BLaER1 treated with 17β-estradiol and CSF1 and Interleukin-3, amounts not matched to agents 10 nM and 100 nM (cell line): ENCODE measurements at regions not wholly inside any gene's neighbourhood (a gene's known extent, or its start where the extent isn't known, plus 50 kb on each side); places are given as distances from the start of the nearest gene placed in this dataset.

ENCODE experiments used
- H3K27ac ChIP-seq, 11 experiments: shearing (Covaris generic); formaldehyde crosslinking; 2 replicates each; pipeline ENCODE4 v1.8.1; 2022
- H3K27me3 ChIP-seq, 11 experiments: shearing (Covaris generic); formaldehyde crosslinking; 2 replicates each; pipeline ENCODE4 v1.8.1; 2022
- H3K36me3 ChIP-seq, 11 experiments: shearing (Covaris generic); formaldehyde crosslinking; 2 replicates each; pipeline ENCODE4 v1.8.1; 2022
- H3K4me1 ChIP-seq, 10 experiments: shearing (Covaris generic); formaldehyde crosslinking; 2 replicates each; pipeline ENCODE4 v1.8.1; 2022
- H3K4me2 ChIP-seq, 11 experiments: shearing (Covaris generic); formaldehyde crosslinking; 2 replicates each; pipeline ENCODE4 v1.8.1; 2022
- H3K4me3 ChIP-seq, 10 experiments: shearing (Covaris generic); formaldehyde crosslinking; 2 replicates each; pipeline ENCODE4 v1.8.1; 2022
- H3K9ac ChIP-seq, 11 experiments: shearing (Covaris generic); formaldehyde crosslinking; 2 replicates each; pipeline ENCODE4 v1.8.1; 2022
- H3K9me3 ChIP-seq, 11 experiments: shearing (Covaris generic); formaldehyde crosslinking; replicated peaks in 1 of 11; 2 replicates each; pipeline ENCODE4 v1.8.1; 2022
- H4K20me1 ChIP-seq, 11 experiments: shearing (Covaris generic); formaldehyde crosslinking; 2 replicates each; pipeline ENCODE4 v1.8.1; 2022
- Cebpa-rat ChIP-seq, 11 experiments: shearing (Covaris generic); IDR thresholded peaks; 2 replicates each; pipeline ENCODE4 v1.8.1; 2022

GRCh38 chr2:237271698-237272652 lies 142.0 kb downstream of the COL6A3 start:
- Histone ChIP-seq H3K27ac (no peak overlapping the region), H3K27me3 (no peaks in the 10 kb centered on the region), H3K9ac (no peak overlapping the region), H3K4me2 (no peak overlapping the region), H3K9me3 (peaks cover 0 to 7% (median 0%) of the 10 kb centered on the region in 11 experiments; a peak in 2 of 22 replicates), H3K36me3 (no peaks in the 10 kb centered on the region), H3K4me3 (no peak overlapping the region), H4K20me1 (no peaks in the 10 kb centered on the region), H3K4me1 (no peaks in the 10 kb centered on the region)
- no peak for TF ChIP-seq Cebpa-rat (IDR thresholded peaks at IDR 0.05)
